Astrocyte of the cerebellum (primary cell): ENCODE measurements at regions not wholly inside any gene's neighbourhood (a gene's known extent, or its start where the extent isn't known, plus 50 kb on each side); places are given as distances from the start of the nearest gene placed in this dataset.

Experiments used
- DNase-seq: peaks from one replicate; pipeline ENCODE4 v3.0.0-alpha.2; 2011; ENCODE audit warnings: low read depth
- H3K4me3 ChIP-seq: 2 replicates; pipeline ENCODE4 v1.5.1; 2011; ENCODE audit warnings: mild to moderate bottlenecking, low read depth, low read length, moderate library complexity
- CTCF ChIP-seq: IDR thresholded peaks from 2 replicates; pipeline ENCODE4 v1.5.1; 2012; ENCODE audit warnings: low read length, low read depth, moderate library complexity, mild to moderate bottlenecking; ENCODE audit errors: missing control alignments
- in situ Hi-C: cut with HindIII; loops from 2 replicates; pipeline ENCODE4 v1.10.0; 2017; ENCODE audit warnings: low sequenced_read_pairs

DNA sequence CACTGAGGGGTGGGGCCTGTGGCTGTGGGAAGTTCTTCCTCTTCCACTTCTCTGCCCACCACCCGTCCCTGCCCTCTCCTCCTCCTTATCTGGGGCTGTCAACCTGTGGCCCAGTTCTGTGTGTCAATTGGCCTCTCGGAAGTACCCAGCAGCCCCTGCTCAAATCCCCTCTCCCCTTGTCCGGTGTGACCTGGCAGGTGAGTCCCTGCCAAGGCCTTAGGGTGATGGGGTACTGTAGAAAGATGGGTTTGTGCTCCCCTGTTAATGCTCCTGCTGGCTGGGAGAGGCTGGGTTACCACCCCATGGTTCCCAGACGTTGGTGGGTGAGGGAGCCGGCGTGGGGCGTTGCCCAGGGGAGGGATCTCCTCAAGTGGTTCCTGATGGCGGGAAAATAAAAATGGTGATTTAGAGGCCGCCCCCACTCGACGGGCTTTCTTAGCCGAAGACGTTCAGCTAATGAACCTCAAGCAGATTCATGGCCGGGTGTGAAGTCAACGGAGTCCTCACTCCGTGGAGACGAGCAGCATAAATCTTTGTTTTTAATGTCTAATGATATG is 141.2 kb downstream of the URI1 start:
- no peak for DNase-seq
- in situ Hi-C loops, result no loop called here
- TF ChIP-seq CTCF, result no peak
- H3K4me3 ChIP-seq, result no peak overlapping the region

- DNase-seq, result no peak
- TF ChIP-seq CTCF, result no peak
- in situ Hi-C loops, result no loop called here
- no peak overlapping the region for H3K4me3 ChIP-seq
Measured at GRCh38 chr19:30083701-30084156, 141.7 kb downstream of the URI1 start.

- H3K4me3 ChIP-seq, result no peak overlapping the region
- DNase-seq, result no peak
- no peak for TF ChIP-seq CTCF
- in situ Hi-C loops, result no loop called here
Measured at GRCh38 chr19:30084390-30084819, 142.4 kb downstream of the URI1 start.

DNA sequence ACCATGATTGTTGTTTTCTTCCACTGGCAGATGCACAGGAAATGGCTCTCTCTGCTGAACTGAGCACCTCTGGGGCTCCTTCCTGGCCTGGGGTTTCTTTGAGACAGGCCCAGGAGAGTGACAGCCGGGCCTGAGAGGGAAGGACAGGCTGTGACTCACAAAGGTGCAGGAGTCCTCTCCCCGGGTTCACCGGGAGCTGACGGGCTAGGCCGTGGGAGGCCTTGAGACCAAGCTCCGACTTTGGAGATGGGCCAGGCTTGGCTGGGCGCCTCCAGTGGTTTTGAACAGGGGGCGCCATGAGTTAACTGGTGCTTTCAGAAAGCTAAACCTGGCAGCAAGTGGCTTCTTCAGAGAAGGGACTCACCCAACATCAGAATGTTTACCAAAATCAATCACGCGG is 143.4 kb downstream of the URI1 start:
- in situ Hi-C loops, result no loop called here
- no peak overlapping the region for H3K4me3 ChIP-seq
- no peak for TF ChIP-seq CTCF
- no peak for DNase-seq

- TF ChIP-seq CTCF, result no peak
- in situ Hi-C loops, result no loop called here
- H3K4me3 ChIP-seq, result no peak overlapping the region
- no peak for DNase-seq
Measured at GRCh38 chr19:30086220-30086619, 144.2 kb downstream of the URI1 start.

- no peak for TF ChIP-seq CTCF
- no peak overlapping the region for H3K4me3 ChIP-seq
- DNase-seq, result no peak
- in situ Hi-C loops, result no loop called here
Measured at GRCh38 chr19:30086916-30087315, 144.9 kb downstream of the URI1 start.
